ENCODE measurements at regions not wholly inside any gene's neighbourhood (a gene's known extent, or its start where the extent isn't known, plus 50 kb on each side); places are given as distances from the start of the nearest gene placed in this dataset.
A peak's percentile ranks its signal among the peaks of the same experiment; 100 is the strongest.

DNA sequence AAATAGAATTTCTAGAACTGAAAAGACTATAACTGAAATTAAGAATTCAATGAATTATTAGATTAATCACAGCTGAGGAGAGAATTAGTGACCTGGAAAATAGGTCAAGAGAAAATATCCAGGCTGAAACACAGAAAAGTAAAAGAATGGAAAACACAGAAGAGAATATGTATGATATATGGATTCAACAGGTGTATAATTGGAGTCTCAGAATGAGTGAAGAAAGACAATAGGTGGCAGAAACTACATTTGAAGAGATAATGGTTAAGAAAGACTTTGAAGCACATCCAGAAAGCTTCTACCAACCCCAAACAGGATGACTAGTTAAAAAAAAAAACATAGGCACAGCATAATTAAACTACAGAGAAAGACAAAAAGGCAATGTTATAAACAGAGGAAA lies 196.2 kb upstream of the ASCC3 start:
- no peaks in the 10 kb centered on the region for H3K36me3 ChIP-seq (ENCODE audit: control insufficient read depth in 2 of 2, insufficient read depth in 1 of 2, low read length in 2 of 2)
- H3K4me3 ChIP-seq (ENCODE audit: low read depth, low read length): no peak overlapping the region
- H3K9me3 ChIP-seq (ENCODE audit: control insufficient read depth, insufficient read depth, low read depth, low read length): no peaks in the 10 kb centered on the region
- ChIA-PET CTCF (no interaction called here), POLR2A (no interaction called here)
- peaks cover 12% of the 10 kb centered on the region; the same call in 1 of the 2 replicates for H3K4me1 ChIP-seq (ENCODE audit: control insufficient read depth, insufficient read depth, low read length)
- H3K27ac ChIP-seq (ENCODE audit: extremely low read depth, low read depth, low read length): no peak overlapping the region
- TF ChIP-seq SCRT2 (tag by site-specific recombination; IDR thresholded peaks at IDR 0.05): peak; percentile 81
- TF ChIP-seq ZNF549 (tag by site-specific recombination; IDR thresholded peaks at IDR 0.05): no peak
- TF ChIP-seq ZNF133 (tag by site-specific recombination; IDR thresholded peaks at IDR 0.05): peak; percentile 81
- TF ChIP-seq SCRT1 (tag by site-specific recombination; IDR thresholded peaks at IDR 0.05; ENCODE audit: borderline replicate concordance): peak; percentile 61; the same call in 1 of the 2 replicates

DNA sequence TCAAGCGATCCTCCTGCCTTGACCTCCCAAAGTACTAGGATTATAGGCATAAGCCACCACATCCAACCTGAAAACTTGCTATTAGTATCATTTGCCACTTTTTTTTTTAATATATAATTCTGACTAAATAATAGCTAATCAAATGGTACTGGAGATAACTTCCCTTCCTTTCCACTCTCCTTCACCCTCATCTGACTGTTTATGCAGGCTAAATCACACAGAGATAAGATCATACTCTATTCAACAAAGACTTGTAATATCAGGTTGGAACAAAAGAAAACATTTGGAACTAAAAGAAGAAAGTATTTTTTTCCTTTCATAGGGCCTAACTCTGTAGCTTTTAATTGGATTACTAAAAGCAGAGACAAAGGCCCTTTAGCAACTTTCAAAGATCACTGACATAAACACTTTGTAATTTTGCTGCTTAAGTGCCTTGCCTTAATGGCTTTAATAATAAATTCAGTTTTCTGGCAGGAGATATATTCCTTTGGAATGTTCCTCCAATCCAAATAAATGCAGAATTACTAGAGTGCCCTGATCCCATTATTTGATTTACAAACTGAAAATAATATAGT lies 198.7 kb upstream of the ASCC3 start:
- Histone ChIP-seq H3K4me1 (ENCODE audit: control insufficient read depth, insufficient read depth, low read length) (peaks cover 21% of the 10 kb centered on the region), H3K4me3 (ENCODE audit: low read depth, low read length) (no peak overlapping the region), H3K36me3 (ENCODE audit: control insufficient read depth in 2 of 2, insufficient read depth in 1 of 2, low read length in 2 of 2) (no peaks in the 10 kb centered on the region), H3K27ac (ENCODE audit: extremely low read depth, low read depth, low read length) (no peak overlapping the region), H3K9me3 (ENCODE audit: control insufficient read depth, insufficient read depth, low read depth, low read length) (no peaks in the 10 kb centered on the region)
- ChIA-PET CTCF (interaction anchor here (0.6 kb wide), 1 partner anchor 1194 kb away, joined by 4 read pairs; no protein-coding TSS in a partner anchor), POLR2A (no interaction called here)
- TF ChIP-seq ZNF514 (tag by site-specific recombination; IDR thresholded peaks at IDR 0.05): no peak
- TF ChIP-seq, protein P1, sequence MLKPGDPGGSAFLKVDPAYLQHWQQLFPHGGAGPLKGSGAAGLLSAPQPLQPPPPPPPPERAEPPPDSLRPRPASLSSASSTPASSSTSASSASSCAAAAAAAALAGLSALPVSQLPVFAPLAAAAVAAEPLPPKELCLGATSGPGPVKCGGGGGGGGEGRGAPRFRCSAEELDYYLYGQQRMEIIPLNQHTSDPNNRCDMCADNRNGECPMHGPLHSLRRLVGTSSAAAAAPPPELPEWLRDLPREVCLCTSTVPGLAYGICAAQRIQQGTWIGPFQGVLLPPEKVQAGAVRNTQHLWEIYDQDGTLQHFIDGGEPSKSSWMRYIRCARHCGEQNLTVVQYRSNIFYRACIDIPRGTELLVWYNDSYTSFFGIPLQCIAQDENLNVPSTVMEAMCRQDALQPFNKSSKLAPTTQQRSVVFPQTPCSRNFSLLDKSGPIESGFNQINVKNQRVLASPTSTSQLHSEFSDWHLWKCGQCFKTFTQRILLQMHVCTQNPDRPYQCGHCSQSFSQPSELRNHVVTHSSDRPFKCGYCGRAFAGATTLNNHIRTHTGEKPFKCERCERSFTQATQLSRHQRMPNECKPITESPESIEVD (tag by site-specific recombination; IDR thresholded peaks at IDR 0.05): peak; percentile 18; the same call in 1 of the 2 replicates

DNA sequence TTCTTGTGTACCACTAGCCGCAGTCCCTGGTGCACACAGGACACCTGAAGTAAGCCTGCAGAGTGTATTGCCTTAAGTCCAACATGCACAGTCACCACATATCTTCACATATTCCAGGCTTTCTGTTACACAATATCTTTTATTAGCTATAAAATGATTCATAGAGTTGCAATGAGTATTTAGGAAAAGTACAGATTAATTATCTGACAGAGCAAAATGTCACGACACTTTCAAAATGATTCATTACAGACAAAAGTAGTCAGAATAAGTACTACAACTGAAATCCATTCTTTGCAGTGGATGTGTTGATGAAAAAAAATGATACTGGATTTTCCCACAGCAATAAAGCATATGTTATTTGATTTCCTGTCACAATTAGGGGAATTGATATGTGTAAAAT lies 199.5 kb upstream of the ASCC3 start:
- Histone ChIP-seq H3K9me3 (ENCODE audit: control insufficient read depth, insufficient read depth, low read depth, low read length) (no peaks in the 10 kb centered on the region), H3K36me3 (ENCODE audit: control insufficient read depth in 2 of 2, insufficient read depth in 1 of 2, low read length in 2 of 2) (no peaks in the 10 kb centered on the region), H3K27ac (ENCODE audit: extremely low read depth, low read depth, low read length) (no peak overlapping the region), H3K4me1 (ENCODE audit: control insufficient read depth, insufficient read depth, low read length) (peaks cover 25% of the 10 kb centered on the region), H3K4me3 (ENCODE audit: low read depth, low read length) (no peak overlapping the region)
- TF ChIP-seq ZNF19 (tag by site-specific recombination; IDR thresholded peaks at IDR 0.05; ENCODE audit: low read depth) (no peak), KLF10 (tag by site-specific recombination; IDR thresholded peaks at IDR 0.05) (no peak), BCL11A (tag by site-specific recombination; IDR thresholded peaks at IDR 0.05; ENCODE audit: low read depth) (0 out of 2 replicates have a peak, but pooled peaks have one; percentile 41), ZNF2 (tag by site-specific recombination; IDR thresholded peaks at IDR 0.05) (no peak), ZNF23 (tag by site-specific recombination; IDR thresholded peaks at IDR 0.05; ENCODE audit: borderline replicate concordance) (no peak), ZBTB48 (tag by site-specific recombination; IDR thresholded peaks at IDR 0.05) (no peak)
- TF ChIP-seq, protein P2, sequence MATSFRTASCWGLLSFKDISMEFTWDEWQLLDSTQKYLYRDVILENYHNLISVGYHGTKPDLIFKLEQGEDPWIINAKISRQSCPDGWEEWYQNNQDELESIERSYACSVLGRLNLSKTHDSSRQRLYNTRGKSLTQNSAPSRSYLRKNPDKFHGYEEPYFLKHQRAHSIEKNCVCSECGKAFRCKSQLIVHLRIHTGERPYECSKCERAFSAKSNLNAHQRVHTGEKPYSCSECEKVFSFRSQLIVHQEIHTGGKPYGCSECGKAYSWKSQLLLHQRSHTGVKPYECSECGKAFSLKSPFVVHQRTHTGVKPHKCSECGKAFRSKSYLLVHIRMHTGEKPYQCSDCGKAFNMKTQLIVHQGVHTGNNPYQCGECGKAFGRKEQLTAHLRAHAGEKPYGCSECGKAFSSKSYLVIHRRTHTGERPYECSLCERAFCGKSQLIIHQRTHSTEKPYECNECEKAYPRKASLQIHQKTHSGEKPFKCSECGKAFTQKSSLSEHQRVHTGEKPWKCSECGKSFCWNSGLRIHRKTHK (tag by site-specific recombination; IDR thresholded peaks at IDR 0.05): no peak
- TF ChIP-seq, protein P3, sequence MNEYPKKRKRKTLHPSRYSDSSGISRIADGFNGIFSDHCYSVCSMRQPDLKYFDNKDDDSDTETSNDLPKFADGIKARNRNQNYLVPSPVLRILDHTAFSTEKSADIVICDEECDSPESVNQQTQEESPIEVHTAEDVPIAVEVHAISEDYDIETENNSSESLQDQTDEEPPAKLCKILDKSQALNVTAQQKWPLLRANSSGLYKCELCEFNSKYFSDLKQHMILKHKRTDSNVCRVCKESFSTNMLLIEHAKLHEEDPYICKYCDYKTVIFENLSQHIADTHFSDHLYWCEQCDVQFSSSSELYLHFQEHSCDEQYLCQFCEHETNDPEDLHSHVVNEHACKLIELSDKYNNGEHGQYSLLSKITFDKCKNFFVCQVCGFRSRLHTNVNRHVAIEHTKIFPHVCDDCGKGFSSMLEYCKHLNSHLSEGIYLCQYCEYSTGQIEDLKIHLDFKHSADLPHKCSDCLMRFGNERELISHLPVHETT (tag by site-specific recombination; IDR thresholded peaks at IDR 0.05): no peak
- TF ChIP-seq, protein P4, sequence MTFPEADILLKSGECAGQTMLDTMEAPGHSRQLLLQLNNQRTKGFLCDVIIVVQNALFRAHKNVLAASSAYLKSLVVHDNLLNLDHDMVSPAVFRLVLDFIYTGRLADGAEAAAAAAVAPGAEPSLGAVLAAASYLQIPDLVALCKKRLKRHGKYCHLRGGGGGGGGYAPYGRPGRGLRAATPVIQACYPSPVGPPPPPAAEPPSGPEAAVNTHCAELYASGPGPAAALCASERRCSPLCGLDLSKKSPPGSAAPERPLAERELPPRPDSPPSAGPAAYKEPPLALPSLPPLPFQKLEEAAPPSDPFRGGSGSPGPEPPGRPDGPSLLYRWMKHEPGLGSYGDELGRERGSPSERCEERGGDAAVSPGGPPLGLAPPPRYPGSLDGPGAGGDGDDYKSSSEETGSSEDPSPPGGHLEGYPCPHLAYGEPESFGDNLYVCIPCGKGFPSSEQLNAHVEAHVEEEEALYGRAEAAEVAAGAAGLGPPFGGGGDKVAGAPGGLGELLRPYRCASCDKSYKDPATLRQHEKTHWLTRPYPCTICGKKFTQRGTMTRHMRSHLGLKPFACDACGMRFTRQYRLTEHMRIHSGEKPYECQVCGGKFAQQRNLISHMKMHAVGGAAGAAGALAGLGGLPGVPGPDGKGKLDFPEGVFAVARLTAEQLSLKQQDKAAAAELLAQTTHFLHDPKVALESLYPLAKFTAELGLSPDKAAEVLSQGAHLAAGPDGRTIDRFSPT (tag by site-specific recombination; IDR thresholded peaks at IDR 0.05): peak; percentile 78
- CTCF ChIA-PET: no interaction called here
- POLR2A ChIA-PET: no interaction called here
